ENCODE measurements at regions not wholly inside any gene's neighbourhood (a gene's known extent, or its start where the extent isn't known, plus 50 kb on each side); places are given as distances from the start of the nearest gene placed in this dataset.

GRCh38 chr7:155919391-155920067, 107.3 kb upstream of the SHH start:
- Histone ChIP-seq H3K4me3 (ENCODE audit: low read length) (no peak overlapping the region), H3K36me3 (ENCODE audit: insufficient read depth, low read length) (no peaks in the 10 kb centered on the region), H3K9ac (ENCODE audit: low read depth, low read length) (no peak overlapping the region), H3K9me3 (ENCODE audit: insufficient read depth, low read depth, low read length) (no peaks in the 10 kb centered on the region), H3K4me1 (ENCODE audit: insufficient read depth, low read length) (no peaks in the 10 kb centered on the region), H3K27ac (ENCODE audit: low read depth, low read length) (no peak overlapping the region), H3K27me3 (ENCODE audit: insufficient read depth, low read length) (no peaks in the 10 kb centered on the region)
- WGBS = 91% methylated on average over 13 of the region's 13 CpGs

- Histone ChIP-seq H3K4me3 (ENCODE audit: low read length) (no peak overlapping the region), H3K4me1 (ENCODE audit: insufficient read depth, low read length) (no peaks in the 10 kb centered on the region), H3K36me3 (ENCODE audit: insufficient read depth, low read length) (no peaks in the 10 kb centered on the region), H3K27ac (ENCODE audit: low read depth, low read length) (no peak overlapping the region), H3K27me3 (ENCODE audit: insufficient read depth, low read length) (no peaks in the 10 kb centered on the region), H3K9ac (ENCODE audit: low read depth, low read length) (no peak overlapping the region), H3K9me3 (ENCODE audit: insufficient read depth, low read depth, low read length) (no peaks in the 10 kb centered on the region)
- WGBS = 91% methylated on average over 14 of the region's 14 CpGs
These were observed 106.6 kb upstream of the SHH start for GRCh38 chr7:155918720-155919390.

GRCh38 chr7:155917836-155918430, 105.7 kb upstream of the SHH start:
- Histone ChIP-seq H3K36me3 (ENCODE audit: insufficient read depth, low read length) (no peaks in the 10 kb centered on the region), H3K27ac (ENCODE audit: low read depth, low read length) (no peak overlapping the region), H3K9me3 (ENCODE audit: insufficient read depth, low read depth, low read length) (no peaks in the 10 kb centered on the region), H3K4me1 (ENCODE audit: insufficient read depth, low read length) (no peaks in the 10 kb centered on the region), H3K9ac (ENCODE audit: low read depth, low read length) (no peak overlapping the region), H3K27me3 (ENCODE audit: insufficient read depth, low read length) (no peaks in the 10 kb centered on the region), H3K4me3 (ENCODE audit: low read length) (no peak overlapping the region)
- 83% methylated on average over 9 of the region's 9 CpGs for WGBS

GRCh38 chr7:155916926-155917655, 104.8 kb upstream of the SHH start:
- Histone ChIP-seq H3K4me1 (ENCODE audit: insufficient read depth, low read length) (no peaks in the 10 kb centered on the region), H3K9me3 (ENCODE audit: insufficient read depth, low read depth, low read length) (no peaks in the 10 kb centered on the region), H3K4me3 (ENCODE audit: low read length) (no peak overlapping the region), H3K27ac (ENCODE audit: low read depth, low read length) (no peak overlapping the region), H3K27me3 (ENCODE audit: insufficient read depth, low read length) (no peaks in the 10 kb centered on the region), H3K9ac (ENCODE audit: low read depth, low read length) (no peak overlapping the region), H3K36me3 (ENCODE audit: insufficient read depth, low read length) (no peaks in the 10 kb centered on the region)
- 86% methylated on average over 12 of the region's 12 CpGs for WGBS

- H3K9me3 ChIP-seq (ENCODE audit: insufficient read depth, low read depth, low read length) = peaks cover 4% of the 10 kb centered on the region; the same call in 1 of the 2 replicates
These were observed 102.1 kb upstream of the SHH start for GRCh38 chr7:155914341-155914740.

GRCh38 chr7:155913719-155914118, 101.5 kb upstream of the SHH start:
- no peak overlapping the region for H3K27ac ChIP-seq (ENCODE audit: low read depth, low read length)
- no peaks in the 10 kb centered on the region for H3K27me3 ChIP-seq (ENCODE audit: insufficient read depth, low read length)
- peaks cover 4% of the 10 kb centered on the region; the same call in 1 of the 2 replicates for H3K9me3 ChIP-seq (ENCODE audit: insufficient read depth, low read depth, low read length)
- 88% methylated on average over 11 of the region's 11 CpGs for WGBS
- H3K4me3 ChIP-seq (ENCODE audit: low read length) = no peak overlapping the region
- no peaks in the 10 kb centered on the region for H3K4me1 ChIP-seq (ENCODE audit: insufficient read depth, low read length)
- no peaks in the 10 kb centered on the region for H3K36me3 ChIP-seq (ENCODE audit: insufficient read depth, low read length)
- H3K9ac ChIP-seq (ENCODE audit: low read depth, low read length) = no peak overlapping the region

More at GRCh38 chr7:155914341-155914740, 102.1 kb upstream of the SHH start:
- WGBS = 84% methylated on average over 10 of the region's 10 CpGs
- no peaks in the 10 kb centered on the region for H3K27me3 ChIP-seq (ENCODE audit: insufficient read depth, low read length)
- H3K9ac ChIP-seq (ENCODE audit: low read depth, low read length) = no peak overlapping the region
- H3K27ac ChIP-seq (ENCODE audit: low read depth, low read length) = no peak overlapping the region
- no peak overlapping the region for H3K4me3 ChIP-seq (ENCODE audit: low read length)
- H3K4me1 ChIP-seq (ENCODE audit: insufficient read depth, low read length) = no peaks in the 10 kb centered on the region
- H3K36me3 ChIP-seq (ENCODE audit: insufficient read depth, low read length) = no peaks in the 10 kb centered on the region

- 95% methylated on average over 7 of the region's 7 CpGs for WGBS
- Histone ChIP-seq H3K36me3 (ENCODE audit: insufficient read depth, low read length) (no peaks in the 10 kb centered on the region), H3K4me3 (ENCODE audit: low read length) (no peak overlapping the region), H3K27me3 (ENCODE audit: insufficient read depth, low read length) (no peaks in the 10 kb centered on the region), H3K9ac (ENCODE audit: low read depth, low read length) (no peak overlapping the region), H3K4me1 (ENCODE audit: insufficient read depth, low read length) (no peaks in the 10 kb centered on the region), H3K9me3 (ENCODE audit: insufficient read depth, low read depth, low read length) (peaks cover 4% of the 10 kb centered on the region; the same call in 1 of the 2 replicates), H3K27ac (ENCODE audit: low read depth, low read length) (no peak overlapping the region)
These were observed 101.0 kb upstream of the SHH start for GRCh38 chr7:155913291-155913690.

GRCh38 chr7:155911471-155912105, 99.3 kb upstream of the SHH start:
- Histone ChIP-seq H3K9me3 (ENCODE audit: insufficient read depth, low read depth, low read length) (peaks cover 4% of the 10 kb centered on the region; the same call in 1 of the 2 replicates), H3K27me3 (ENCODE audit: insufficient read depth, low read length) (no peaks in the 10 kb centered on the region), H3K4me1 (ENCODE audit: insufficient read depth, low read length) (no peaks in the 10 kb centered on the region), H3K4me3 (ENCODE audit: low read length) (no peak overlapping the region), H3K9ac (ENCODE audit: low read depth, low read length) (no peak overlapping the region), H3K36me3 (ENCODE audit: insufficient read depth, low read length) (no peaks in the 10 kb centered on the region), H3K27ac (ENCODE audit: low read depth, low read length) (no peak overlapping the region)
- 85% methylated on average over 8 of the region's 8 CpGs for WGBS

GRCh38 chr7:155908385-155908784, 96.1 kb upstream of the SHH start:
- no peaks in the 10 kb centered on the region for H3K36me3 ChIP-seq (ENCODE audit: insufficient read depth, low read length)
- H3K27ac ChIP-seq (ENCODE audit: low read depth, low read length) = no peak overlapping the region
- 81% methylated on average over 9 of the region's 9 CpGs for WGBS
- no peaks in the 10 kb centered on the region for H3K27me3 ChIP-seq (ENCODE audit: insufficient read depth, low read length)
- no peak overlapping the region for H3K4me3 ChIP-seq (ENCODE audit: low read length)
- H3K9me3 ChIP-seq (ENCODE audit: insufficient read depth, low read depth, low read length) = peaks cover 4% of the 10 kb centered on the region; the same call in 1 of the 2 replicates
- no peak overlapping the region for H3K9ac ChIP-seq (ENCODE audit: low read depth, low read length)
- H3K4me1 ChIP-seq (ENCODE audit: insufficient read depth, low read length) = no peaks in the 10 kb centered on the region

GRCh38 chr7:155907450-155908200, 95.4 kb upstream of the SHH start:
- WGBS = 97% methylated on average over 8 of the region's 8 CpGs
- no peak overlapping the region for H3K27ac ChIP-seq (ENCODE audit: low read depth, low read length)
- H3K9me3 ChIP-seq (ENCODE audit: insufficient read depth, low read depth, low read length) = peaks cover 4% of the 10 kb centered on the region; the same call in 1 of the 2 replicates
- no peaks in the 10 kb centered on the region for H3K36me3 ChIP-seq (ENCODE audit: insufficient read depth, low read length)
- H3K4me1 ChIP-seq (ENCODE audit: insufficient read depth, low read length) = no peaks in the 10 kb centered on the region
- H3K4me3 ChIP-seq (ENCODE audit: low read length) = no peak overlapping the region
- H3K27me3 ChIP-seq (ENCODE audit: insufficient read depth, low read length) = no peaks in the 10 kb centered on the region
- no peak overlapping the region for H3K9ac ChIP-seq (ENCODE audit: low read depth, low read length)

Data from HUES64 (cell line).